HepG2 (cell line): ENCODE measurements at regions not wholly inside any gene's neighbourhood (a gene's known extent, or its start where the extent isn't known, plus 50 kb on each side); places are given as distances from the start of the nearest gene placed in this dataset.

Experiments used
- ATAC-seq: fragments of 200-7000 bp; cut with Tn5 transposase; 3 replicates; pipeline ENCODE4 v1.9.1; 2020; ENCODE audit warnings: mild to moderate bottlenecking, moderate library complexity
- BruUV-seq: library from RNA; stranded (reverse); fragments of 400-500 nt; replicated peaks from 2 replicates; lab custom pipeline; 2021; lab: Mats Ljungman, UMichigan
- CTCF ChIA-PET: fragments of 300-600 bp; formaldehyde crosslinking; extraction: SDS; loops from one replicate; lab custom pipeline; 2021; ENCODE audit warnings: low total read pairs, inconsistent platforms, low intra/inter-chr PET ratio; lab: Yijun Ruan, JAX
- POLR2A ChIA-PET: fragments of 350-600 bp; sonication (Branson Sonifier 250); formaldehyde crosslinking; loops from one replicate; lab custom pipeline; 2020; ENCODE audit warnings: antibody characterized with exemption, inconsistent platforms; lab: Yijun Ruan, JAX
- DNase-seq: peaks from one replicate; pipeline ENCODE4 v3.0.0-alpha.2; 2015; ENCODE audit warnings: low spot score
- FAIRE-seq: peaks from 3 replicates; lab custom pipeline; 2011; peaks lifted over from hg19 to GRCh38; lab: Jason Lieb, UNC
- H2AFZ ChIP-seq: one replicate; pipeline ENCODE4 v1.6.1; 2011; ENCODE audit warnings: low read length, inconsistent platforms
- H3K27ac ChIP-seq: fragments of 300-600 bp; 3 replicates; pipeline ENCODE4 v1.8.0; 2011; ENCODE audit warnings: mixed run types, mild to moderate bottlenecking, mixed read lengths, low read length, inconsistent platforms; ENCODE audit not compliant: insufficient read depth; ENCODE audit errors: extremely low read length
- H3K27me3 ChIP-seq, 2 experiments: fragments of 200-600 bp in 1 of 2; 2 replicates in 1 of 2; 3 replicates in 1 of 2; pipeline versions ENCODE4 v1.6.0 to v1.8.0; 2011; ENCODE audit warnings: low read length in 2 of 2, mild to moderate bottlenecking in 2 of 2, moderate library complexity in 2 of 2, inconsistent platforms in 1 of 2; ENCODE audit not compliant: insufficient read depth in 2 of 2, control insufficient read depth in 1 of 2
- H3K36me3 ChIP-seq, 2 experiments: fragments of 200-600 bp in 1 of 2; replicated peaks in 1 of 2; 2 replicates in 1 of 2; 3 replicates in 1 of 2; pipeline versions ENCODE4 v1.5.1 to v1.8.0; 2011; ENCODE audit warnings: low read length in 2 of 2, inconsistent platforms in 1 of 2; ENCODE audit not compliant: insufficient read depth in 2 of 2, control insufficient read depth in 1 of 2
- H3K4me1 ChIP-seq: 2 replicates; pipeline ENCODE4 v1.5.1; 2012; ENCODE audit warnings: low read length, inconsistent platforms; ENCODE audit not compliant: insufficient read depth
- H3K4me2 ChIP-seq: 2 replicates; pipeline ENCODE4 v1.6.0; 2011; ENCODE audit warnings: low read depth, low read length, inconsistent platforms
- H3K4me3 ChIP-seq, 3 experiments: fragments of 200-600 bp in 1 of 3; sonication (generic), shearing (Covaris generic) in 1 of 3; replicated peaks in 1 of 3; 2 replicates each; pipeline ENCODE4 v1.5.1; 2011 to 2016; ENCODE audit warnings: low read length in 3 of 3, inconsistent platforms in 2 of 3, low read depth in 2 of 3, mild to moderate bottlenecking in 2 of 3, control low read depth in 1 of 3, mixed read lengths in 1 of 3; ENCODE audit not compliant: insufficient read depth in 1 of 3
- H3K79me2 ChIP-seq: one replicate; pipeline ENCODE4 v1.6.1; 2011; ENCODE audit warnings: low read length, inconsistent platforms; ENCODE audit not compliant: insufficient read depth
- H3K9ac ChIP-seq: 2 replicates; pipeline ENCODE4 v1.6.0; 2011; ENCODE audit warnings: mild to moderate bottlenecking, low read depth, low read length, inconsistent platforms; ENCODE audit not compliant: insufficient read depth
- H3K9me3 ChIP-seq: 2 replicates; pipeline ENCODE4 v1.5.1; 2012; ENCODE audit warnings: mild to moderate bottlenecking, low read length
- H4K20me1 ChIP-seq: 2 replicates; pipeline ENCODE4 v1.6.0; 2011; ENCODE audit warnings: inconsistent platforms, mild to moderate bottlenecking, low read length, moderate library complexity; ENCODE audit not compliant: insufficient read depth
- BHLHE40 ChIP-seq: IDR thresholded peaks from 2 replicates; pipeline ENCODE4 v1.6.1; 2011; ENCODE audit warnings: low read length, improper control_type of control experiment
- CHCHD3 ChIP-seq: sonication (generic); formaldehyde crosslinking; IDR thresholded peaks from 2 replicates; pipeline ENCODE4 v1.8.0; 2022; ENCODE audit warnings: mild to moderate bottlenecking, missing genetic modification reagents, moderate library complexity
- FOXO4 ChIP-seq: sonication (generic); formaldehyde crosslinking; conservative IDR thresholded peaks from 2 replicates; pipeline ENCODE4 v1.8.1; 2023; ENCODE audit warnings: missing genetic modification reagents
- JDP2 ChIP-seq: sonication (generic); formaldehyde crosslinking; IDR thresholded peaks from 2 replicates; pipeline ENCODE4 v1.8.1; 2022; ENCODE audit warnings: missing genetic modification reagents, borderline replicate concordance
- MED13 ChIP-seq: sonication (generic); formaldehyde crosslinking; IDR thresholded peaks from 2 replicates; pipeline ENCODE4 v1.5.0; 2020; ENCODE audit warnings: missing genetic modification reagents
- NFKB2 ChIP-seq: sonication (generic); formaldehyde crosslinking; IDR thresholded peaks from 2 replicates; pipeline ENCODE4 v1.4.0; 2020; ENCODE audit warnings: missing genetic modification reagents, borderline replicate concordance
- PPARG ChIP-seq: conservative IDR thresholded peaks from 2 replicates; pipeline ENCODE4 v1.6.1; 2016; ENCODE audit warnings: missing biosample characterization, missing genetic modification reagents
- ZBTB37 ChIP-seq: sonication (generic); formaldehyde crosslinking; IDR thresholded peaks from 2 replicates; pipeline ENCODE4 v1.4.0; 2020; ENCODE audit warnings: mild to moderate bottlenecking, missing genetic modification reagents
- ZNF138 ChIP-seq: sonication (generic); formaldehyde crosslinking; IDR thresholded peaks from 2 replicates; pipeline ENCODE4 v1.5.0; 2020; ENCODE audit warnings: mild to moderate bottlenecking, low read depth, missing genetic modification reagents
- ZNF446 ChIP-seq: sonication (generic); formaldehyde crosslinking; IDR thresholded peaks from 2 replicates; pipeline ENCODE4 v1.5.0; 2020; ENCODE audit warnings: mild to moderate bottlenecking, missing genetic modification reagents
- ZNF546 ChIP-seq: sonication (generic); formaldehyde crosslinking; conservative IDR thresholded peaks from 2 replicates; pipeline ENCODE4 v1.8.1; 2023; ENCODE audit warnings: mild to moderate bottlenecking, missing genetic modification reagents
- WGBS: methylation state at CpG from one replicate; pipeline ENCODE4 v1.1.6; 2017; ENCODE audit warnings: low lambda C conversion rate; 5-methylcytosine and 5-hydroxymethylcytosine counted together
- in situ Hi-C: cut with HindIII; loops from 2 replicates; pipeline ENCODE4 v1.10.0; 2017; ENCODE audit warnings: low pct_unique_long_range_greater_than_20kb; ENCODE audit not compliant: extremely low pct_ligation_motif_present
- intact Hi-C: fragments of 100-400 bp; cut with micrococcal nuclease; formaldehyde crosslinking; loops from one replicate; pipeline ENCODE4 v1.10.0; 2022; ENCODE audit not compliant: unreplicated experiment

- Histone ChIP-seq H3K9me3 (no peaks in the 10 kb centered on the region), H3K4me3 (no peak overlapping the region), H4K20me1 (no peaks in the 10 kb centered on the region), H3K9ac (no peak overlapping the region), H3K4me2 (no peak overlapping the region), H3K4me1 (no peaks in the 10 kb centered on the region), H3K79me2 (no peaks in the 10 kb centered on the region), H3K27ac (no peak overlapping the region), H3K36me3 (no peaks in the 10 kb centered on the region), H2AFZ (no peak overlapping the region), H3K27me3 (no peaks in the 10 kb centered on the region)
- no TSS peak for BruUV-seq
- DNase-seq: no peak
- ATAC-seq: no peak
- intact Hi-C loops: no loop called here
- no peak for FAIRE-seq
- POLR2A ChIA-PET: no interaction called here
- CTCF ChIA-PET: no interaction called here
- in situ Hi-C loops: no loop called here
- no peak for TF ChIP-seq FOXO4 (CRISPR knock-in tag)
- no peak for TF ChIP-seq JDP2 (CRISPR knock-in tag)
- TF ChIP-seq PPARG (CRISPR knock-in tag): no peak
- TF ChIP-seq MED13: no peak
- no peak for TF ChIP-seq ZBTB37 (CRISPR knock-in tag)
- TF ChIP-seq NFKB2 (CRISPR knock-in tag): no peak
- TF ChIP-seq CHCHD3 (CRISPR knock-in tag): no peak
- TF ChIP-seq ZNF446 (CRISPR knock-in tag): no peak
- TF ChIP-seq ZNF546 (CRISPR knock-in tag): no peak
- TF ChIP-seq ZNF138: no peak
- no peak for TF ChIP-seq BHLHE40
- 5% methylated on average over 4 of the region's 10 CpGs for WGBS
These were observed 1469.0 kb downstream of the PCDH7 start for GRCh38 chr4:32189130-32189529.
